ENCODE measurements at regions not wholly inside any gene's neighbourhood (a gene's known extent, or its start where the extent isn't known, plus 50 kb on each side); places are given as distances from the start of the nearest gene placed in this dataset.

DNA sequence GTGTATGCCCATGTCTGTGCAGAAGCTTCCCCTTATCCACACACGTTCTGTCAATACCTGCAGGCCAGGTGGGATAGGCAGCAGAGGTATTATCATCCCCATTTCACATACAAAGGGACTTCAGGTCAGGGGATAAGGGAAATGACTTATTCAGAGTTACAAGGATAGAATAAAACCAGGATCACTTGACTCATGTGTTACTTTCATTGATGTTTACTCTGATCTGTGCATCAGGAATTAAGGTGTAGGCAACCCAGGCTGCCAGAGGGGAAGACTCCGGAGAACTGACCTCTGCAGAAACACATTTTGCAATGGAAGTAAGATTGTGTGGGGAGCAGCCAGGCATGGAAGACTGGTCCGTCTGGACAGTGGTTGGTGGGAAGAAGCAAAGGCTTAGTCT lies 74.2 kb upstream of the FSTL4 start:
- H3K27me3 ChIP-seq (ENCODE audit: insufficient read depth, low read length) = no peaks in the 10 kb centered on the region
- intact Hi-C loops (cut with micrococcal nuclease) = no loop called here
- no peak overlapping the region for H3K27ac ChIP-seq (ENCODE audit: low read depth, low read length)
- Mint-ChIP-seq H3K4me1 (no peaks in the 10 kb centered on the region), H3K4me3 (no peak overlapping the region), H3K27me3 (peaks cover 13 to 27% of the 10 kb centered on the region in 2 donors), H3K36me3 (no peaks in the 10 kb centered on the region), H3K9me3 (no peaks in the 10 kb centered on the region), H3K27ac (no peak overlapping the region)
- ChIA-PET POLR2A (ENCODE audit: partially characterized antibody) (no interaction called here), CTCF (ENCODE audit: partially characterized antibody) (no interaction called here)
- H3K4me3 ChIP-seq (ENCODE audit: low read length in 2 of 2) = no peak overlapping the region
- H3K36me3 ChIP-seq (ENCODE audit: insufficient read depth, low read length) = no peaks in the 10 kb centered on the region
- no peaks in the 10 kb centered on the region for H3K4me1 ChIP-seq (ENCODE audit: insufficient read depth, low read length)
- no peaks in the 10 kb centered on the region for H3K9me3 ChIP-seq (ENCODE audit: control insufficient read depth in 1 of 2, low read length in 2 of 2)
- DNase-seq = no peak

DNA sequence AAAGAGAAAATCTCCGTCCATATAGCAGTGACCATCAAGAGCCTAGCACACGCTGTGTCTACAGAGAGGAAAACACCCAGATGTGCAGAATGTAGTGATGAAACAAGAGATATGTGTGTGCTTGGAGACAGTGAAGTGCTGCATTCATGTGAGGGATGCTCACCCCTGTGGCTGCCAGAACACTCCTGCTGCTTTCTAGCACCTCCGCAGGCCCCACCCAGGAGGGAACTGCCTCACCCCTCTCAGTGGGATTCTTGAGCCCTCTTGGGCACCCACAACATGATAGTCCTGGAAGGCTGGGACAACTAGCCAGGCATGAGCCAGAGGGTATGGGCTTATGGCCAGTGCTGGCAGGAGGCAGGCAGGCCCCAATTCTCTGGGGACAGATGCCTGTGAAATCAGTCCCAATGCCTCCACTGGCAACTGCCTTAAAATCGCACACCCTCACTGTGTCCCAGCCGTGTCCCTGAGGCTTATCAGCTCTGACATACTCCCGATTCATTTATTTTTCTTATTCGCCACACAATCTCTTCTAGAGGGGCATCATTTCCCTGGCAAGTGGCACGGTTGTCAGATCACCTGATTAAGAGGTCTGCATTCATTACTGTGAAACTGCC lies 73.2 kb upstream of the FSTL4 start:
- CTCF ChIA-PET (ENCODE audit: partially characterized antibody) = no interaction called here
- intact Hi-C loops (cut with micrococcal nuclease) = no loop called here
- no peaks in the 10 kb centered on the region for H3K4me1 Mint-ChIP-seq
- no peaks in the 10 kb centered on the region for H3K9me3 Mint-ChIP-seq
- H3K4me3 Mint-ChIP-seq = no peak overlapping the region
- no peak overlapping the region for H3K4me3 ChIP-seq (ENCODE audit: low read length in 2 of 2)
- no peak overlapping the region for H3K27ac Mint-ChIP-seq
- H3K36me3 Mint-ChIP-seq = no peaks in the 10 kb centered on the region
- H3K27me3 Mint-ChIP-seq = peaks cover 11 to 23% of the 10 kb centered on the region in 2 donors
- H3K4me1 ChIP-seq (ENCODE audit: insufficient read depth, low read length) = no peaks in the 10 kb centered on the region
- H3K9me3 ChIP-seq (ENCODE audit: control insufficient read depth in 1 of 2, low read length in 2 of 2) = no peaks in the 10 kb centered on the region
- no peak overlapping the region for H3K27ac ChIP-seq (ENCODE audit: low read depth, low read length)
- H3K27me3 ChIP-seq (ENCODE audit: insufficient read depth, low read length) = no peaks in the 10 kb centered on the region
- POLR2A ChIA-PET (ENCODE audit: partially characterized antibody) = no interaction called here
- DNase-seq = no peak
- H3K36me3 ChIP-seq (ENCODE audit: insufficient read depth, low read length) = no peaks in the 10 kb centered on the region

DNA sequence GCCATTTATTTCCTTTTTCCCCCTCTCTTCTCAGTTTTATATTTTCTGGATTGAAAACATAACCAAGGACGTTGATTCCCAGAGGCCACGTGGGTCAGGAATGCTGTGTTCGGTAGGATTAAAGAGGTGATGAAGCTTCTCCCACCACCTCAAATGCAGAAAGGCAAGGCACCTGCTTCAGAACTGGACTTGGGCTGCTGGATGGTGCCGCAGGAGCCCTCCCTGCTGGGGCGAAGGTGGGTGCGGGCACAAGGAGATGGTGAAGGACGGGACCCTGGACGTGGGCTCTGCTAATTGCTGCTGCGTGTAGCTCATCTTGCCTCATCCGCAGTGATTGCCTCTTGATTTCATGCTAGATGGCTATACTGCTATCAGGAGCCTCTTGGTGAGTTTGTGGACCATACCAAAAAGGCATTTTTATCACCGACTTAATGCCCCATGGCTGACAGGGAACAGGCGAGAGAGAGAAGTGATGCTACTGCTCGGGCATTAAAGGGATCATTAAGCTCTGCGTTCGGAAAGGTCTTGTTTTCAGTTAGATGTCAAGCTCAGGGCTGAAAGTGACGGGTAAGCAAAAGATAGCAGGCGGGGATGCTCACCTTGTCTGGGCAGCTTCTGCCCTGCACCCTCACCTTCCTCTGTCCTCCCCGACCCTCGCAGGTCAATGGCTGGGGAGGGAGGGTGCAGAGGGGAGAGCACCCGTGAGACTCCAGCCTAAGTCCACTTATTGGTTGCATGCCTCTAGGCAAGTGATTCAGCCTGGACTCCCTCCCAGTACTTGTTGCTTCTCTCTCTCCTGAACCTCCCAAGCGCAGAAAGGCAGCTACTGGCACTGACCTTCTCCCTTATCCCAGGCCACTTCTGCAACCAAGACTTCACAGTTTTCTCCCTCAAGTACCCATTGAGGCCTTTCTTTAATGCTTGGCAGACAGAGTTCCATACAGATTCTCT lies 71.6 kb upstream of the FSTL4 start:
- Histone ChIP-seq H3K36me3 (ENCODE audit: insufficient read depth, low read length) (no peaks in the 10 kb centered on the region), H3K4me3 (ENCODE audit: low read length in 2 of 2) (no peak overlapping the region), H3K4me1 (ENCODE audit: insufficient read depth, low read length) (no peaks in the 10 kb centered on the region), H3K27ac (ENCODE audit: low read depth, low read length) (no peak overlapping the region), H3K27me3 (ENCODE audit: insufficient read depth, low read length) (no peaks in the 10 kb centered on the region), H3K9me3 (ENCODE audit: control insufficient read depth in 1 of 2, low read length in 2 of 2) (no peaks in the 10 kb centered on the region)
- H3K4me1 Mint-ChIP-seq = no peaks in the 10 kb centered on the region
- no peaks in the 10 kb centered on the region for H3K36me3 Mint-ChIP-seq
- ChIA-PET POLR2A (ENCODE audit: partially characterized antibody) (no interaction called here), CTCF (ENCODE audit: partially characterized antibody) (no interaction called here)
- H3K4me3 Mint-ChIP-seq = no peak overlapping the region
- no peaks in the 10 kb centered on the region for H3K9me3 Mint-ChIP-seq
- intact Hi-C loops (cut with micrococcal nuclease) = no loop called here
- peaks cover 7 to 13% of the 10 kb centered on the region in 2 donors for H3K27me3 Mint-ChIP-seq
- no peak for DNase-seq
- H3K27ac Mint-ChIP-seq = no peak overlapping the region

DNA sequence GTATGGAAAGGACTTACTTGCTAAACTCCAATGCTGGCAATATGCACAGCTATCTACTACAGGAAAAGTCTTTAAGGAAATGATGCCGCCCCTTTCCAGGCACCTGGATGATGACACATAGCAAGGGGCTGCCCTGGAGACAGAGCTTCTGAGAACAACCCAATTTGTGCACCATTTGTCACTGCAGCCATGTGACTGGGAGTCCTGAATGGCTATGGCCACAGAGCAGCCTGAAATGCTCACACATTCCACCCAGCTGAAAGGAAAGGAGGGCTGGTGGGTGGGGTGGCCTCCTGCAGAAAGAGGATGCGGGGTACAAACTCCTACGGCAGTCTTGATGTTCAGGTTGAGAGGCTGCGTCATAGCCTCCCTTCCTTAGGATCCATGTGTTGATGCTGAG lies 70.1 kb upstream of the FSTL4 start:
- H3K9me3 Mint-ChIP-seq = no peaks in the 10 kb centered on the region
- H3K4me1 Mint-ChIP-seq = no peaks in the 10 kb centered on the region
- H3K27me3 Mint-ChIP-seq = peaks cover 12% of the 10 kb centered on the region in 2 donors
- Histone ChIP-seq H3K4me3 (ENCODE audit: low read length in 2 of 2) (no peak overlapping the region), H3K4me1 (ENCODE audit: insufficient read depth, low read length) (no peaks in the 10 kb centered on the region), H3K9me3 (ENCODE audit: control insufficient read depth in 1 of 2, low read length in 2 of 2) (no peaks in the 10 kb centered on the region), H3K27me3 (ENCODE audit: insufficient read depth, low read length) (no peaks in the 10 kb centered on the region), H3K27ac (ENCODE audit: low read depth, low read length) (no peak overlapping the region), H3K36me3 (ENCODE audit: insufficient read depth, low read length) (no peaks in the 10 kb centered on the region)
- no peak for DNase-seq
- no peak overlapping the region for H3K27ac Mint-ChIP-seq
- no peaks in the 10 kb centered on the region for H3K36me3 Mint-ChIP-seq
- POLR2A ChIA-PET (ENCODE audit: partially characterized antibody) = no interaction called here
- intact Hi-C loops (cut with micrococcal nuclease) = no loop called here
- CTCF ChIA-PET (ENCODE audit: partially characterized antibody) = no interaction called here
- H3K4me3 Mint-ChIP-seq = no peak overlapping the region

- Mint-ChIP-seq H3K9me3 (no peaks in the 10 kb centered on the region), H3K36me3 (no peaks in the 10 kb centered on the region), H3K27ac (no peak overlapping the region), H3K27me3 (peaks cover 10% of the 10 kb centered on the region in 2 donors), H3K4me1 (no peaks in the 10 kb centered on the region), H3K4me3 (no peak overlapping the region)
- Histone ChIP-seq H3K27ac (ENCODE audit: low read depth, low read length) (no peak overlapping the region), H3K36me3 (ENCODE audit: insufficient read depth, low read length) (no peaks in the 10 kb centered on the region), H3K4me3 (ENCODE audit: low read length in 2 of 2) (no peak overlapping the region), H3K4me1 (ENCODE audit: insufficient read depth, low read length) (no peaks in the 10 kb centered on the region), H3K9me3 (ENCODE audit: control insufficient read depth in 1 of 2, low read length in 2 of 2) (no peaks in the 10 kb centered on the region), H3K27me3 (ENCODE audit: insufficient read depth, low read length) (no peaks in the 10 kb centered on the region)
- ChIA-PET CTCF (ENCODE audit: partially characterized antibody) (no interaction called here), POLR2A (ENCODE audit: partially characterized antibody) (no interaction called here)
- no peak for DNase-seq
- intact Hi-C loops (cut with micrococcal nuclease) = no loop called here
Measured at GRCh38 chr5:133681896-133682295, 69.6 kb upstream of the FSTL4 start.

DNA sequence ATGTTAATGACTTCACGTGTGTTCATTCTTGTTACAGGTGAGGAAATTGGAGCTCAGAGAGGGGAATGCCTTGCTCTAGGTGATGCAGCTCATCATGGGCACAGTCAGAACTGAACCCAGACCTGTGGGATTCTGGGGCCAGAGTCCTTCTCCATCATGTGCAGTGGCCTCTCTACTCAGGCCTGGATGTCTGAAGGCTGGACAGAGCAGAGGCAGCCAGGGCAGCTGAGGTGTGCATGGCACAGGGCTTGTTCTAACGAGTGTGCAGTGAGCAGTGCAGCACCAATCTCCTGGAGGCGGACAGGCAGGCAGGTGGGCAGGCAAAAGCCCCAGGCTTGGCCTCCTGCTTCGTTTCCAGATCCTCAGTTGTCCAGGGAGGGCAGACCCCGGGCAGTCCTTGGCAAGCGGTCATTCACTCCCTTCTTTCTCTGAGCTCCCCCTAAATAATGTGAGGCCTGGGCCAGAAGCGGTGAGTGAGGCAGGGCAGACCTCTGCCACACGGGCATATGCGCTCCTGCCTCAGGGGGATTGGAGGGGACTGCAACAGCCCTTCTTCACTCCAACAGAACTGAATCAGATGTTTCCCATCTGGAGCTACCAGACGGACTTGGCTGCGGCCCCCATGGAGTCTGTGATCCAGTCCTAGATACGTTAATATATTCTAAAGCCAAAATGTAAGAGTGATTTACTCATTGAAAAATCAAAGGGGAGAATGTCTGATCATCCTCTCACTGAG lies 68.7 kb upstream of the FSTL4 start:
- ChIA-PET CTCF (ENCODE audit: partially characterized antibody) (no interaction called here), POLR2A (ENCODE audit: partially characterized antibody) (no interaction called here)
- no peak overlapping the region for H3K4me3 ChIP-seq (ENCODE audit: low read length in 2 of 2)
- Mint-ChIP-seq H3K9me3 (no peaks in the 10 kb centered on the region), H3K36me3 (no peaks in the 10 kb centered on the region), H3K27me3 (peaks cover 7% of the 10 kb centered on the region in 2 donors), H3K4me3 (no peak overlapping the region), H3K4me1 (no peaks in the 10 kb centered on the region), H3K27ac (no peak overlapping the region)
- H3K27ac ChIP-seq (ENCODE audit: low read depth, low read length) = no peak overlapping the region
- H3K36me3 ChIP-seq (ENCODE audit: insufficient read depth, low read length) = no peaks in the 10 kb centered on the region
- no peaks in the 10 kb centered on the region for H3K27me3 ChIP-seq (ENCODE audit: insufficient read depth, low read length)
- H3K9me3 ChIP-seq (ENCODE audit: control insufficient read depth in 1 of 2, low read length in 2 of 2) = no peaks in the 10 kb centered on the region
- DNase-seq = no peak
- H3K4me1 ChIP-seq (ENCODE audit: insufficient read depth, low read length) = no peaks in the 10 kb centered on the region
- intact Hi-C loops (cut with micrococcal nuclease) = no loop called here

- H3K27me3 ChIP-seq (ENCODE audit: insufficient read depth, low read length) = no peaks in the 10 kb centered on the region
- ChIA-PET POLR2A (ENCODE audit: partially characterized antibody) (no interaction called here), CTCF (ENCODE audit: partially characterized antibody) (no interaction called here)
- no peaks in the 10 kb centered on the region for H3K4me1 ChIP-seq (ENCODE audit: insufficient read depth, low read length)
- H3K4me3 Mint-ChIP-seq = no peak overlapping the region
- H3K4me3 ChIP-seq (ENCODE audit: low read length in 2 of 2) = no peak overlapping the region
- H3K36me3 Mint-ChIP-seq = no peaks in the 10 kb centered on the region
- intact Hi-C loops (cut with micrococcal nuclease) = no loop called here
- H3K27ac Mint-ChIP-seq = no peak overlapping the region
- no peaks in the 10 kb centered on the region for H3K9me3 Mint-ChIP-seq
- H3K27ac ChIP-seq (ENCODE audit: low read depth, low read length) = no peak overlapping the region
- no peak for DNase-seq
- H3K27me3 Mint-ChIP-seq = peaks cover 5 to 8% of the 10 kb centered on the region in 2 donors
- no peaks in the 10 kb centered on the region for H3K36me3 ChIP-seq (ENCODE audit: insufficient read depth, low read length)
- H3K9me3 ChIP-seq (ENCODE audit: control insufficient read depth in 1 of 2, low read length in 2 of 2) = no peaks in the 10 kb centered on the region
- no peaks in the 10 kb centered on the region for H3K4me1 Mint-ChIP-seq
Measured at GRCh38 chr5:133679534-133679933, 67.2 kb upstream of the FSTL4 start.
